Limb (tissue), 2 donors: ENCODE measurements at regions not wholly inside any gene's neighbourhood (a gene's known extent, or its start where the extent isn't known, plus 50 kb on each side); places are given as distances from the start of the nearest gene placed in this dataset.

ENCODE experiments used
- DNase-seq, 2 donors: peaks; one replicate each; pipeline ENCODE4 v3.0.0-alpha.2; 2016; ENCODE audit errors: extremely low spot score in 2 of 2

- DNase-seq, result peak in 1 of 2 donors; percentile 67
These were observed 159.6 kb upstream of the ANK2 start for GRCh38 chr4:112889619-112890527.

GRCh38 chr4:112894480-112894879 lies 155.0 kb upstream of the ANK2 start:
- no peak for DNase-seq

GRCh38 chr4:112894951-112895350 lies 154.5 kb upstream of the ANK2 start:
- no peak for DNase-seq

GRCh38 chr4:112895811-112896608 lies 153.4 kb upstream of the ANK2 start:
- DNase-seq, result no peak

- no peak for DNase-seq
These were observed 152.8 kb upstream of the ANK2 start for GRCh38 chr4:112896609-112897190.

- no peak for DNase-seq
These were observed 151.9 kb upstream of the ANK2 start for GRCh38 chr4:112897543-112897942.

- DNase-seq, result no peak
These were observed 150.9 kb upstream of the ANK2 start for GRCh38 chr4:112898357-112899141.

GRCh38 chr4:112900416-112900815 lies 149.0 kb upstream of the ANK2 start:
- DNase-seq, result no peak

- no peak for DNase-seq
These were observed 147.5 kb upstream of the ANK2 start for GRCh38 chr4:112901962-112902411.

GRCh38 chr4:112905728-112906127 lies 143.7 kb upstream of the ANK2 start:
- DNase-seq, result no peak

- no peak for DNase-seq
These were observed 140.9 kb upstream of the ANK2 start for GRCh38 chr4:112908511-112908910.

GRCh38 chr4:112910109-112910736 lies 139.2 kb upstream of the ANK2 start:
- peak; percentile 40 to 65 for DNase-seq

GRCh38 chr4:112916868-112917267 lies 132.6 kb upstream of the ANK2 start:
- DNase-seq, result no peak

GRCh38 chr4:112923516-112923915 lies 125.9 kb upstream of the ANK2 start:
- DNase-seq, result peak in 1 of 2 donors; percentile 23

GRCh38 chr4:112926819-112927218 lies 122.6 kb upstream of the ANK2 start:
- DNase-seq, result no peak

GRCh38 chr4:112927544-112927943 lies 121.9 kb upstream of the ANK2 start:
- peak in 1 of 2 donors; percentile 40 for DNase-seq

GRCh38 chr4:112931001-112931400 lies 118.5 kb upstream of the ANK2 start:
- DNase-seq, result no peak

GRCh38 chr4:112933790-112934189 lies 115.7 kb upstream of the ANK2 start:
- DNase-seq, result no peak

- peak in 1 of 2 donors; percentile 78 for DNase-seq
These were observed 110.9 kb upstream of the ANK2 start for GRCh38 chr4:112938461-112939058.

- DNase-seq, result no peak
These were observed 109.6 kb upstream of the ANK2 start for GRCh38 chr4:112939901-112940300.
